Bronchial epithelial cell (primary cell): ENCODE measurements at regions not wholly inside any gene's neighbourhood (a gene's known extent, or its start where the extent isn't known, plus 50 kb on each side); places are given as distances from the start of the nearest gene placed in this dataset.
"Not testable (repeated sequence)": the region's sequence is repeated elsewhere in the genome, so short reads cannot be mapped to it uniquely, and the experiment has no call there.

Experiments
- DNase-seq: peaks from one replicate; pipeline ENCODE4 v3.0.0-alpha.2; 2010; ENCODE audit warnings: low read depth
- FAIRE-seq: peaks from 2 replicates; lab custom pipeline; 2011; peaks lifted over from hg19 to GRCh38; lab: Jason Lieb, UNC
- H3K27me3 ChIP-seq: 2 replicates; pipeline ENCODE4 v1.5.1; 2011; ENCODE audit warnings: low read length; ENCODE audit not compliant: control insufficient read depth, insufficient read depth
- H3K36me3 ChIP-seq: 2 replicates; pipeline ENCODE4 v1.5.1; 2011; ENCODE audit warnings: low read length; ENCODE audit not compliant: control insufficient read depth, insufficient read depth
- H3K4me3 ChIP-seq: 2 replicates; pipeline ENCODE4 v1.5.1; 2011; ENCODE audit warnings: mild to moderate bottlenecking, low read depth, low read length, control low read depth
- CTCF ChIP-seq: IDR thresholded peaks from 2 replicates; pipeline ENCODE4 v1.5.1; 2011; ENCODE audit warnings: mild to moderate bottlenecking, moderate library complexity, low read length, control low read depth, inconsistent platforms; ENCODE audit not compliant: insufficient read depth, severe bottlenecking

DNA sequence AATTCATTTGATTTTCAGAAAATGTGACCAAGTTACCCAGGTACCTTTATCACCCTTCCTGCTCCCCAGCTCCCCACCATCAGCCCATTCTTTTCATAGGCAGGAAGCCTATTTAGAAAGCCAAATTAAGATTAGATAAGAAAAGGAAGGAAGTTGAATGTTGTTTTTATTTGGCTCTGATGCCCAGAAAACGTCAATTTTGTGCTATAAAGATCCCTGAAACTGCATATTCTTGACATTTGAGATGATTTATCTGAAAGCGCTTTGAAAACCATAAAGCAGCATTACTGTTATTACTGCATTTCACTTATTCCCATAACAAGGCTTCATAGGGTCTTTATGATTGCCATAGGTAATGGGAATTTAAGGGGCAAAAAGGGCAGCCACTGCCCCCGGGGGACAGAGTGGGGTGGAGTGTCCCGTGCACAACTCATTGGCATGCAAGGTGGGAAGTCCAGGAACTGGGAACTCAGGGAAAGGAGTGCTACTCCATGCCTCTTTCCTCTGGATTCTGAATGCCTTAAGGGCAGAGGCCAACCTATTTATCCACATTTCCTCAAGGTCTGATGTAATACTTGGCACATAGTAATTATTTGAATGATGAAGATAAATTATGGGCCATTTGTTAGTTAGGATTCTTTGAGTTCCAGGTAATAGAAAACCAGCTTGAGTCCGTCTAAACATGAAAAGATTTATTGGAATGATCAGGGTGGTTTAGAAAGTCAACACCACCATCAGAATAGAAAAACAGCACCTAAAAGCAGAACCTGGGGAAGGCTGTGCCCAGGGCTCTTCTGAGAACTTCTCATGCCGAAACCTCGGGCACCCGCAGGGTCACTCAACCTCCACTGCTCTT is 100.6 kb upstream of the ELMO1 start:
- TF ChIP-seq CTCF = no peak
- H3K4me3 ChIP-seq = no peak overlapping the region
- no peaks in the 10 kb centered on the region for H3K36me3 ChIP-seq
- no peak for DNase-seq
- FAIRE-seq = no peak
- no peaks in the 10 kb centered on the region for H3K27me3 ChIP-seq

DNA sequence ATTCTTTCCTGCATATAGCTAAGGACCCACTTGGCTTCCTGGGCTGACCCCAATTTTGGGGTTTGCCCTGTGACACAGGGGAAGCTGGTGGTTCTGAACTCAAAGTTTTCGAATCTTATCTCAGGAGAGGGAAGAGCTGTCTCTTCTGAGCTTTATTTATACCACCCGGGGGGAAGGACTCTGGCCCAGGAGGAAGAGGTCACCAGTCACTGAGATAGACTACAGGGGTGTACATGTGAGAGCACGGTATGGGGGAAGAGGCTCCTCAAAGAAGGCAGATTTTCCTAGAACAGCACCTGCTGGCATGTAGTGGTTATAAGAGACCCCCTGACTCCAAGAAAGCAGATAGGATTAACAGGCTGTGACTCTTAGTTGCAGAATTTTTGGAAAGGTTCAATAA is 101.8 kb upstream of the ELMO1 start:
- no peaks in the 10 kb centered on the region for H3K36me3 ChIP-seq
- TF ChIP-seq CTCF = no peak
- H3K27me3 ChIP-seq = no peaks in the 10 kb centered on the region
- DNase-seq (no peak), FAIRE-seq (no peak)
- no peak overlapping the region for H3K4me3 ChIP-seq

GRCh38 chr7:37550872-37551271 is 102.2 kb upstream of the ELMO1 start:
- no peak for FAIRE-seq
- Histone ChIP-seq H3K36me3 (no peaks in the 10 kb centered on the region), H3K4me3 (no peak overlapping the region), H3K27me3 (no peaks in the 10 kb centered on the region)
- DNase-seq = peak; percentile 13
- TF ChIP-seq CTCF = no peak

GRCh38 chr7:37552030-37552429 is 103.4 kb upstream of the ELMO1 start:
- no peak for DNase-seq
- no peaks in the 10 kb centered on the region for H3K36me3 ChIP-seq
- no peak for TF ChIP-seq CTCF
- H3K4me3 ChIP-seq = no peak overlapping the region
- H3K27me3 ChIP-seq = no peaks in the 10 kb centered on the region
- no peak for FAIRE-seq

DNA sequence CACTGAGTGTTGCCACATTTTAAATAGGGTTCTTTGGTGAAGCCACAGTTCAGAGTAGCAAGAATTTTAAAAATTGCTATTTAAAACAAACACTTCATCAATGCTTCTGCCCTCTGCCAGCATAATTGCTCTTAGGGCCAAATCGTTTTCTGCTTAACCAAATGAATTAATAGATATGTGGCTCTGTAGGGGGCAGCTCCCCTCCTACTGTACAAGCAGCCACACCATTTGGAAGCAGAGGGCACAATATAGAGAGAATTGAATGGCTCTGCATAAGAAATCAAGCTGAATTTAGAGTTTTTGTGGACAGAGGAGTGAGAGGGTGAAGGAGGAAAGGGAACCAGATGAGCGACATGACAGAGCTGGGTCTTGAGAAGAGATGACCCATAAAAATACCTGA is 103.8 kb upstream of the ELMO1 start:
- not testable (repeated sequence) for H3K27me3 ChIP-seq, FAIRE-seq, H3K36me3 ChIP-seq, H3K4me3 ChIP-seq, DNase-seq

DNA sequence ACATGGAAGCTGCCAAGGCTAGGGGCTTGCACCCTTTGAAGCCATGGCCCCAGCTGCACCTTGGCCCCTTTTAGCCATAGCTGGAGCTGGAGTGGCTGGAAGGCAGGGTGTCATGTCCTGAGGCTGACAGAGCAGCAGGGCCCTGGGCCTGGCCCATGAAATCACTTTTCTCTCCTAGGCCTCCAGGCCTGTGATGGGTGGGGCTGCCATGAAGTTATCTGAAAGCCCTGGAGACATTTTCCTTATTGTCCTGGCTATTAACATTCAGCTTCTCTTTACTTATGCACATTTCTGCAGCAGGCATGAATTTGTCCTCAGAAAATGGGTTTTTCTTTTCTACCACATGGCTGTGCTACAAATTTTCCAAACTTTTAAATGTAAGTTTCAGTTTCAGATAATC is 106.9 kb upstream of the ELMO1 start:
- H3K36me3 ChIP-seq = no peaks in the 10 kb centered on the region
- peaks cover 3% of the 10 kb centered on the region for H3K27me3 ChIP-seq
- DNase-seq (no peak), FAIRE-seq (no peak)
- TF ChIP-seq CTCF = no peak
- no peak overlapping the region for H3K4me3 ChIP-seq
